Gastroesophageal sphincter (tissue), 4 donors: ENCODE measurements at regions not wholly inside any gene's neighbourhood (a gene's known extent, or its start where the extent isn't known, plus 50 kb on each side); places are given as distances from the start of the nearest gene placed in this dataset.

Experiments
- ATAC-seq: fragments of 150-250 bp; one replicate; pipeline ENCODE4 v1.9.1; 2016; ENCODE audit warnings: mild to moderate bottlenecking, moderate library complexity
- H3K27ac ChIP-seq, 4 donors: fragments of 200-600 bp; sonication (generic) in 3 of 4; 1 replicate in 3 of 4; 2 replicates in 1 of 4; pipeline ENCODE4 v1.5.1; 2016 to 2019
- H3K27me3 ChIP-seq: fragments of 200-600 bp; sonication (generic); one replicate; pipeline ENCODE4 v1.5.1; 2019
- H3K36me3 ChIP-seq, 2 donors: fragments of 200-600 bp; sonication (generic); one replicate each; pipeline ENCODE4 v1.5.1; 2019; ENCODE audit warnings: control low read depth in 1 of 2
- H3K4me1 ChIP-seq, 3 donors: fragments of 200-600 bp; sonication (generic); 1 replicate in 2 of 3; 2 replicates in 1 of 3; pipeline ENCODE4 v1.5.1; 2016 to 2019; ENCODE audit warnings: control low read depth in 2 of 3
- H3K4me3 ChIP-seq, 2 donors: fragments of 200-600 bp; sonication (generic); one replicate each; pipeline ENCODE4 v1.5.1; 2019; ENCODE audit warnings: mild to moderate bottlenecking in 1 of 2, moderate library complexity in 1 of 2
- H3K9me3 ChIP-seq, 3 donors: fragments of 200-600 bp; sonication (generic); one replicate each; pipeline ENCODE4 v1.5.1; 2017 to 2019; ENCODE audit warnings: control low read depth in 2 of 3
- CTCF ChIP-seq, 4 experiments: fragments of 200-600 bp in 2 of 4; fragments of 450-650 bp in 2 of 4; sonication (generic) in 1 of 4; IDR thresholded peaks; one replicate each; pipeline ENCODE4 v1.5.1; 2017 to 2019; ENCODE audit warnings: antibody characterized with exemption in 4 of 4, mild to moderate bottlenecking in 2 of 4, moderate library complexity in 2 of 4
- EP300 ChIP-seq: sonication (generic); formaldehyde crosslinking; IDR thresholded peaks from one replicate; pipeline ENCODE4 v1.6.1; 2017; ENCODE audit warnings: antibody characterized with exemption, mild to moderate bottlenecking
- POLR2A ChIP-seq, 2 donors: fragments of 450-650 bp; IDR thresholded peaks; one replicate each; pipeline ENCODE4 v1.6.1; 2017; ENCODE audit warnings: antibody characterized with exemption in 2 of 2, mild to moderate bottlenecking in 2 of 2, moderate library complexity in 1 of 2
- POLR2AphosphoS5 ChIP-seq: sonication (generic); formaldehyde crosslinking; IDR thresholded peaks from one replicate; pipeline ENCODE4 v1.6.1; 2017; ENCODE audit warnings: antibody characterized with exemption
- WGBS, 2 donors: methylation state at CpG; one replicate each; pipeline ENCODE4 v1.1.5; 2018; ENCODE audit warnings: low coverage in 1 of 2; 5-methylcytosine and 5-hydroxymethylcytosine counted together

- Histone ChIP-seq H3K27me3 (no peaks in the 10 kb centered on the region), H3K9me3 (no peaks in the 10 kb centered on the region), H3K36me3 (no peaks in the 10 kb centered on the region), H3K4me3 (no peak overlapping the region), H3K27ac (no peak overlapping the region), H3K4me1 (no peaks in the 10 kb centered on the region)
- 88 to 100% methylated on average over 1 of the region's 1 CpG for WGBS, 2 donors
- TF ChIP-seq POLR2A (IDR thresholded peaks at IDR 0.05) (no peak), EP300 (no peak), POLR2AphosphoS5 (no peak)
- ATAC-seq, result no peak
Observed at GRCh38 chr13:72153272-72153671, 286.3 kb upstream of the DACH1 start.

- Histone ChIP-seq H3K4me3 (no peak overlapping the region), H3K4me1 (no peaks in the 10 kb centered on the region), H3K36me3 (no peaks in the 10 kb centered on the region), H3K27ac (no peak overlapping the region), H3K27me3 (no peaks in the 10 kb centered on the region), H3K9me3 (no peaks in the 10 kb centered on the region)
- ATAC-seq, result no peak
- no peak for TF ChIP-seq POLR2AphosphoS5
- TF ChIP-seq EP300, result no peak
- TF ChIP-seq CTCF (IDR thresholded peaks at IDR 0.05), result no peak
- no peak for TF ChIP-seq POLR2A (IDR thresholded peaks at IDR 0.05)
- WGBS, 2 donors, result 8 to 10% methylated on average over 2 of the region's 2 CpGs
Observed at GRCh38 chr13:72151241-72151640, 284.2 kb upstream of the DACH1 start.

- H3K36me3 ChIP-seq, result no peaks in the 10 kb centered on the region
- H3K4me3 ChIP-seq, result no peak overlapping the region
- H3K4me1 ChIP-seq, result no peaks in the 10 kb centered on the region
- ATAC-seq, result no peak
- no peak for TF ChIP-seq EP300
- TF ChIP-seq CTCF (IDR thresholded peaks at IDR 0.05), result no peak
- no peak for TF ChIP-seq POLR2A (IDR thresholded peaks at IDR 0.05)
- TF ChIP-seq POLR2AphosphoS5, result no peak
- H3K27ac ChIP-seq, result no peak overlapping the region
- no peaks in the 10 kb centered on the region for H3K9me3 ChIP-seq
- no peaks in the 10 kb centered on the region for H3K27me3 ChIP-seq
- 87 to 91% methylated on average over 3 of the region's 3 CpGs for WGBS, 2 donors
Observed at GRCh38 chr13:72150502-72150901, 283.5 kb upstream of the DACH1 start.

GRCh38 chr13:72149701-72150100, 282.7 kb upstream of the DACH1 start:
- Histone ChIP-seq H3K4me3 (no peak overlapping the region), H3K27ac (no peak overlapping the region), H3K4me1 (no peaks in the 10 kb centered on the region), H3K9me3 (no peaks in the 10 kb centered on the region), H3K27me3 (no peaks in the 10 kb centered on the region), H3K36me3 (no peaks in the 10 kb centered on the region)
- ATAC-seq, result no peak
- TF ChIP-seq POLR2A (IDR thresholded peaks at IDR 0.05) (no peak), POLR2AphosphoS5 (no peak), EP300 (no peak), CTCF (IDR thresholded peaks at IDR 0.05) (no peak)

GRCh38 chr13:72146816-72147215, 279.8 kb upstream of the DACH1 start:
- Histone ChIP-seq H3K27ac (no peak overlapping the region), H3K36me3 (no peaks in the 10 kb centered on the region), H3K9me3 (no peaks in the 10 kb centered on the region), H3K27me3 (no peaks in the 10 kb centered on the region), H3K4me3 (no peak overlapping the region), H3K4me1 (no peaks in the 10 kb centered on the region)
- 60 to 74% methylated on average over 5 of the region's 5 CpGs for WGBS, 2 donors
- no peak for TF ChIP-seq POLR2A (IDR thresholded peaks at IDR 0.05)
- no peak for TF ChIP-seq EP300
- TF ChIP-seq CTCF (IDR thresholded peaks at IDR 0.05), result no peak
- no peak for TF ChIP-seq POLR2AphosphoS5
- no peak for ATAC-seq

GRCh38 chr13:72145383-72145782, 278.4 kb upstream of the DACH1 start:
- Histone ChIP-seq H3K27ac (no peak overlapping the region), H3K9me3 (no peaks in the 10 kb centered on the region), H3K36me3 (no peaks in the 10 kb centered on the region), H3K4me3 (no peak overlapping the region), H3K4me1 (no peaks in the 10 kb centered on the region), H3K27me3 (no peaks in the 10 kb centered on the region)
- ATAC-seq, result no peak
- 6 to 23% methylated on average over 1 to 2 of the region's 2 CpGs for WGBS, 2 donors
- no peak for TF ChIP-seq CTCF (IDR thresholded peaks at IDR 0.05)
- no peak for TF ChIP-seq POLR2AphosphoS5
- no peak for TF ChIP-seq POLR2A (IDR thresholded peaks at IDR 0.05)
- TF ChIP-seq EP300, result no peak
